BLaER1 treated with 17β-estradiol and CSF1 and Interleukin-3, amounts not matched to agents 10 nM and 100 nM (cell line): ENCODE measurements at regions not wholly inside any gene's neighbourhood (a gene's known extent, or its start where the extent isn't known, plus 50 kb on each side); places are given as distances from the start of the nearest gene placed in this dataset.

Source experiments
- H3K27ac ChIP-seq, 11 experiments: shearing (Covaris generic); formaldehyde crosslinking; 2 replicates each; pipeline ENCODE4 v1.8.1; 2022
- H3K27me3 ChIP-seq, 11 experiments: shearing (Covaris generic); formaldehyde crosslinking; 2 replicates each; pipeline ENCODE4 v1.8.1; 2022
- H3K36me3 ChIP-seq, 11 experiments: shearing (Covaris generic); formaldehyde crosslinking; 2 replicates each; pipeline ENCODE4 v1.8.1; 2022
- H3K4me1 ChIP-seq, 10 experiments: shearing (Covaris generic); formaldehyde crosslinking; 2 replicates each; pipeline ENCODE4 v1.8.1; 2022
- H3K4me2 ChIP-seq, 11 experiments: shearing (Covaris generic); formaldehyde crosslinking; 2 replicates each; pipeline ENCODE4 v1.8.1; 2022
- H3K4me3 ChIP-seq, 10 experiments: shearing (Covaris generic); formaldehyde crosslinking; 2 replicates each; pipeline ENCODE4 v1.8.1; 2022
- H3K9ac ChIP-seq, 11 experiments: shearing (Covaris generic); formaldehyde crosslinking; 2 replicates each; pipeline ENCODE4 v1.8.1; 2022
- H3K9me3 ChIP-seq, 11 experiments: shearing (Covaris generic); formaldehyde crosslinking; replicated peaks in 1 of 11; 2 replicates each; pipeline ENCODE4 v1.8.1; 2022
- H4K20me1 ChIP-seq, 11 experiments: shearing (Covaris generic); formaldehyde crosslinking; 2 replicates each; pipeline ENCODE4 v1.8.1; 2022
- Cebpa-rat ChIP-seq, 11 experiments: shearing (Covaris generic); IDR thresholded peaks; 2 replicates each; pipeline ENCODE4 v1.8.1; 2022

GRCh38 chr5:2375291-2375690, 376.2 kb downstream of the IRX2 start:
- H4K20me1 ChIP-seq, result no peaks in the 10 kb centered on the region
- H3K4me2 ChIP-seq, result no peak overlapping the region
- H3K27ac ChIP-seq, result no peak overlapping the region
- peaks cover 0 to 4% (median 0%) of the 10 kb centered on the region in 11 experiments; a peak in 2 of 22 replicates for H3K9me3 ChIP-seq
- no peaks in the 10 kb centered on the region for H3K36me3 ChIP-seq
- no peak for TF ChIP-seq Cebpa-rat (IDR thresholded peaks at IDR 0.05)
- H3K9ac ChIP-seq, result no peak overlapping the region
- H3K4me1 ChIP-seq, result no peaks in the 10 kb centered on the region
- no peak overlapping the region for H3K4me3 ChIP-seq
- H3K27me3 ChIP-seq, result no peaks in the 10 kb centered on the region

DNA sequence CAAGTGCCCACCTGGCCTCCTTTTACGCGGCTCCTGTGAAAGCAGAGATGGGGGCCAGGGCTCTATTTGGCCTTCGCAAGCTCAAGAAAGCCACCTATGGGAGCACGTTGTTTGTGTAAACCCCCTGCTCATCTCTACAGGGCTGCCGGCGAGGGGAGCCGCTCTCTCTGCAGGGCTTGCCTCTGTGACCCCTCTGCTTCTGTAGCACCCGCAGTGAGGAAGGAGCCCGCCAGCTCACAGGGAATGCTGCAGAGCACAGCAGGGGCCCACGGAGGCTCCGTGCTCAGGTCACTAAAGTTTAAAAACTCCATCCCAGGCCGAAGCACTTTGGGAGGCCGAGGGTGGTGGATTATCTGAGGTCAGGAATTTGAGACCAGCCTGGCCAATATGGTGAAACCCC, 376.8 kb downstream of the IRX2 start:
- Histone ChIP-seq H3K4me1 (no peaks in the 10 kb centered on the region), H3K4me3 (no peak overlapping the region), H3K27ac (no peak overlapping the region), H4K20me1 (no peaks in the 10 kb centered on the region), H3K27me3 (no peaks in the 10 kb centered on the region), H3K9ac (no peak overlapping the region), H3K9me3 (peaks cover 0 to 4% (median 0%) of the 10 kb centered on the region in 11 experiments; a peak in 2 of 22 replicates), H3K36me3 (no peaks in the 10 kb centered on the region), H3K4me2 (no peak overlapping the region)
- no peak for TF ChIP-seq Cebpa-rat (IDR thresholded peaks at IDR 0.05)

DNA sequence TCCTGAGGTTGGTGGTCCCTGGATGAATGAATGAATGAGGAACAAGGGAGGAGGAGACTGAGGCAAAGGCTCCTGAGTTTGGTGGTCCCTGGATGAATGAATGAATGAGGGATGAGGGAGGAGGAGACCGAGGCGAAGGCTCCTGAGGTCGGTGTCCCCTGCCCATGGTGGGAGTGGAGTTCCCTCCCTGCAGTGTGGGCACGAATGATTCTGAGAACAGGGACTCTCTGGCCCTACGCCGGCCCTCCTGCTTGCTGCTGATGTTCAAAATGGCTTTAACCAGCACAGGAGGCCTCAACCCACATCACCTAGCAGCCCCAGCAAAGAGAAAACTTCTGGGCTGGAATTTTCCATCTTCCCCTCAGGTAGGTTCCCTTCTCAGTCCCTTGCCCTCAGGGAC, 377.8 kb downstream of the IRX2 start:
- H3K4me3 ChIP-seq, result no peak overlapping the region
- H3K27me3 ChIP-seq, result no peaks in the 10 kb centered on the region
- no peak overlapping the region for H3K4me2 ChIP-seq
- H3K9ac ChIP-seq, result no peak overlapping the region
- H3K4me1 ChIP-seq, result no peaks in the 10 kb centered on the region
- H4K20me1 ChIP-seq, result no peaks in the 10 kb centered on the region
- no peaks in the 10 kb centered on the region for H3K36me3 ChIP-seq
- H3K9me3 ChIP-seq, result peaks cover 0 to 4% (median 0%) of the 10 kb centered on the region in 11 experiments; a peak in 2 of 22 replicates
- no peak overlapping the region for H3K27ac ChIP-seq
- no peak for TF ChIP-seq Cebpa-rat (IDR thresholded peaks at IDR 0.05)

DNA sequence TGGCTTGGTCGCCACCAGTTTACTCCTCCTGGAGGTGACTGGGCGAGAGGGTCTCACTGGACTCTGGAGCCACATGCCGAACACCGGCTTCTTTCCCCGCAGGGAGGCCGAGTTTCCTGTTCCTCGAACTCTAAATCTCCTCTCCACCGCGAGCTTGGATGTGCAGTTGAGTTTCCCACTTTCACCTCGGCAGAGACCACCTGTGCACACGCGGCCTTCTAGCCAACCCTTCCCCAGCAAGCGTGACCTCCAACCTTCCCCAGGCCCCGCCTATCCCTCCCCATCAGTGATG, 380.1 kb downstream of the IRX2 start:
- no peak; a peak in 1 of 22 replicates for TF ChIP-seq Cebpa-rat (IDR thresholded peaks at IDR 0.05)
- H3K4me3 ChIP-seq, result no peak overlapping the region
- H4K20me1 ChIP-seq, result no peaks in the 10 kb centered on the region
- H3K9me3 ChIP-seq, result peaks cover 0 to 5% (median 0%) of the 10 kb centered on the region in 11 experiments; a peak in 7 of 22 replicates
- H3K27me3 ChIP-seq, result no peaks in the 10 kb centered on the region
- H3K36me3 ChIP-seq, result no peaks in the 10 kb centered on the region
- no peak overlapping the region for H3K27ac ChIP-seq
- no peak overlapping the region for H3K4me2 ChIP-seq
- no peaks in the 10 kb centered on the region for H3K4me1 ChIP-seq
- no peak overlapping the region for H3K9ac ChIP-seq

DNA sequence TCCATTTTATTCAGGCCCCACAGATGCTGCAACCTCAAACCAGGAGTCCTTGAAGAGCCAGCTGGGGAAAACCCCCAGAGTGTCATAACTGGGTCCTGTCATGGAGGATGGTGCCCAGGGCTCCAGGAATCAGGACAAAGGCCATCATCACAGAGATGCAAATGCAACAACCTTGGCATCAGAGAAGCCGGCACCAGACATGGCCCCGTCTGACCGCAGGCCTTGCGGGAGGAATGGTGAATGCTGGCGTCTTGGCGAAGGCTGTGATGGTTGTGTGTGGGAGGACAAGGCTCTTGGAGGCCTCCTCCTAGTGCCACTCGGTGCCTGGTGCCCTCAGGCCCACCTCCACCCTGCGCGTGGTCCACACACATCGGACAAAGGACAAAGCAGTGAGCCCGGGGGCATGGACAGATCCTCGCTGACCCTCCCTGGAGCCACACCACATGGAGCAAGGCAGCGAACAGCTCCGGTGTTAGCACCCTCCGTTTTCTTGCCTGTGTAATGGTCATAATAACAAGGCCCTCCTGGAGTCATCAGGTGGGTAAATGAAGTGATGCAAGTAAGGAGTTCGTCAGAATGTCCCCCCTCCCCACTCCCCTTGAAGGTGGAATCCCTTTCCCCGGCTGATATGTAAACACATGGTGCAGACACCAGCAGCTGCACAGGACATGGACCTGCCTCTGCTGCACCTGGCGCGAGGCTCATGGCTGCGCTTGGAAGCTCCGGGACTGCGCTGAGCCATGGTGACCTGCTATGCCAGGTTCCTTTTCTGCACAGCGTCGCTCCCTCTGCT, 380.7 kb downstream of the IRX2 start:
- Histone ChIP-seq H3K4me1 (no peaks in the 10 kb centered on the region), H3K4me2 (no peak overlapping the region), H3K36me3 (no peaks in the 10 kb centered on the region), H3K9me3 (peaks cover 3 to 10% (median 5%) of the 10 kb centered on the region in 11 experiments), H3K27ac (no peak overlapping the region), H4K20me1 (no peaks in the 10 kb centered on the region), H3K9ac (no peak overlapping the region), H3K27me3 (no peaks in the 10 kb centered on the region), H3K4me3 (no peak overlapping the region)
- no peak for TF ChIP-seq Cebpa-rat (IDR thresholded peaks at IDR 0.05)

DNA sequence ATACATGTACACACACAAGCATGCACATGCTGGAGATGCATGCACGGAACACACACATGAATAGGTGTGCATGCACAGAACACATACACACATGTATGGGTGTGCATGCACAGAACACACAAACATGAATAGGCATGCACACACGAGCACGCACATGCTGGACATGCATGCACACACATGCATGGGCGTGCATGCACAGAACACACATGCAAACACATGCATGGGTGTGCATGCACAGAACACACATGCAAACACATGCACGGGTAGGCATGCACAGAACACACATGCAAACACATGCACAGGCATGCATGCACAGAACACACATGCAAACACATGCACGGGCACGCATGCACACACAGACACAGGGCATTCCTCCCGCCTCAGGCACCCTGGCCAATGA, 382.3 kb downstream of the IRX2 start:
- Histone ChIP-seq H3K4me1 (no peaks in the 10 kb centered on the region; a peak in 1 of 20 replicates), H3K27me3 (no peaks in the 10 kb centered on the region), H3K4me2 (no peak overlapping the region), H3K9ac (no peak overlapping the region), H3K4me3 (no peak overlapping the region), H3K36me3 (no peaks in the 10 kb centered on the region; a peak in 1 of 22 replicates), H3K9me3 (peaks cover 20 to 26% (median 22%) of the 10 kb centered on the region in 11 experiments), H3K27ac (no peak overlapping the region), H4K20me1 (no peaks in the 10 kb centered on the region)
- no peak for TF ChIP-seq Cebpa-rat (IDR thresholded peaks at IDR 0.05)

DNA sequence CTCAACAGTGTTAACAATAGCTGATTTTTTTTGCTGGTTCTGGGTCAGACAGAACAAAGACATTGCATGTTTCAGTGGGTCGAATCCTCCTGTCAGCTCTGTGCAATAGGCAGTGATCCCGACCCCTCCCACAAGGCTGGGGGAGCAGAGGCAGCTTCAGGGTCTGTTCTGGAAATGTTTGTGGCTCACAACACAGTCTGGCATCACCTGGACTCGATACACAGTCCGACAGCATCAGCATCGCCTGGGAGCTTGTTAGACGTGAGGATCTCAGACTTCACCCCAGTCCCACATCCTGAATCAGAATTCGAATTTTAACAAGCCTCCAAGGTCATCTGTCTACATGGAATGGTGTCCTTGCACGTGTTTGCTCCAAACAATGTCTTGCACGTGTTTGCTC, 384.7 kb downstream of the IRX2 start:
- H3K4me3 ChIP-seq, result no peak overlapping the region
- H3K4me2 ChIP-seq, result no peak overlapping the region
- no peaks in the 10 kb centered on the region; a peak in 1 of 20 replicates for H3K4me1 ChIP-seq
- no peak overlapping the region for H3K27ac ChIP-seq
- H4K20me1 ChIP-seq, result no peaks in the 10 kb centered on the region
- H3K27me3 ChIP-seq, result no peaks in the 10 kb centered on the region
- no peak overlapping the region for H3K9ac ChIP-seq
- H3K36me3 ChIP-seq, result no peaks in the 10 kb centered on the region; a peak in 1 of 22 replicates
- H3K9me3 ChIP-seq, result peaks cover 24 to 36% (median 28%) of the 10 kb centered on the region in 11 experiments
- no peak for TF ChIP-seq Cebpa-rat (IDR thresholded peaks at IDR 0.05)

GRCh38 chr5:2357309-2357708, 394.2 kb downstream of the IRX2 start:
- no peak for TF ChIP-seq Cebpa-rat (IDR thresholded peaks at IDR 0.05)
- Histone ChIP-seq H3K9ac (no peak overlapping the region), H4K20me1 (no peaks in the 10 kb centered on the region), H3K36me3 (no peaks in the 10 kb centered on the region), H3K27ac (no peak overlapping the region), H3K4me3 (no peak overlapping the region), H3K27me3 (no peaks in the 10 kb centered on the region), H3K4me1 (no peaks in the 10 kb centered on the region), H3K4me2 (no peak overlapping the region), H3K9me3 (peaks cover 6 to 19% (median 14%) of the 10 kb centered on the region in 11 experiments; a peak in 14 of 22 replicates)

DNA sequence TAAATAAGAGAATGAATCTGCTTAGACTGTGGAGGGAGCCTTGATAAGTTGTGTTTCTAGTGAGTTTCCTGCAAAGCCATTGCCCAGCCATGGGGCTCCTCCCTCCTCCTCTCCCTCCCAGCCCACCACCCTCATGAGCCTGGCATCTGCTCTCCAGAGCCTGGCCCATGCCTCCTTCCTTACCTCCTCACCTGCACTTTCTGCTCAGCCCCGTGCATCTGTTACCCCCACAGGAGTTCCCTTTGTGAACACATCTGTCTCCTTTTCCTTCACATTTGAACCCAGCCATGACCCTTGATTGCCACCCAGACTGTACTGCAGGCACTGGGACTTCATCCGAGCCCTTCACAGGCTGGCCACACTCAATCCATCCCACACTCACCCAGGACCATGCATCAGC, 395.6 kb downstream of the IRX2 start:
- H3K27me3 ChIP-seq, result no peaks in the 10 kb centered on the region
- no peak overlapping the region for H3K4me2 ChIP-seq
- H3K36me3 ChIP-seq, result no peaks in the 10 kb centered on the region
- TF ChIP-seq Cebpa-rat (IDR thresholded peaks at IDR 0.05), result no peak
- no peak overlapping the region for H3K4me3 ChIP-seq
- no peak overlapping the region for H3K9ac ChIP-seq
- H3K27ac ChIP-seq, result no peak overlapping the region
- H3K9me3 ChIP-seq, result peaks cover 13 to 28% (median 21%) of the 10 kb centered on the region in 11 experiments; a peak in 20 of 22 replicates
- no peaks in the 10 kb centered on the region for H4K20me1 ChIP-seq
- no peaks in the 10 kb centered on the region for H3K4me1 ChIP-seq

GRCh38 chr5:2353871-2354440, 397.5 kb downstream of the IRX2 start:
- Histone ChIP-seq H3K4me3 (no peak overlapping the region), H3K9me3 (peaks cover 23 to 43% (median 36%) of the 10 kb centered on the region in 11 experiments), H3K4me2 (no peak overlapping the region), H3K36me3 (no peaks in the 10 kb centered on the region), H3K27me3 (no peaks in the 10 kb centered on the region), H3K4me1 (no peaks in the 10 kb centered on the region), H4K20me1 (no peaks in the 10 kb centered on the region), H3K27ac (no peak overlapping the region), H3K9ac (no peak overlapping the region)
- TF ChIP-seq Cebpa-rat (IDR thresholded peaks at IDR 0.05), result no peak
